ENCODE measurements at regions not wholly inside any gene's neighbourhood (a gene's known extent, or its start where the extent isn't known, plus 50 kb on each side); places are given as distances from the start of the nearest gene placed in this dataset.
"Not testable (repeated sequence)": the region's sequence is repeated elsewhere in the genome, so short reads cannot be mapped to it uniquely, and the experiment has no call there.

DNA sequence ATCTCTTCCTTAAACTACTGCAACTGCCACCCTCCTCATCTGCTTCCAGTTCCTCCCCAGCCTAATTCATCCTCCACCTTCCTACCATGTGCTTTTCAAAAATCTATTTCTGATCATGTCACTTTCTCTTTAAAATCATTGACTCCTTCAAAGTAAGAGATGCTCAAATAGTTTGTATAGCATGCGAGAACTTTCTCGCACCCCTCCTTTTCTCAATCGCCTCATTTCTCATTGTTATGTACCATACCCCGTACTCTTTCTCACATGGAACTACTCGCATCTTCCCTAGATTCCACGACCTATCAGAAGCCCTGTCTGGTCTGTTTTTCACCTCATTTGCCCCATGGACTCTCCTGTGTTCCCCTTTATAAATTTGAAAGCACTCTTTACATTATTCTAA, 238.2 kb downstream of the NRIP1 start:
- no peak for DNase-seq (ENCODE audit: low read depth)

DNA sequence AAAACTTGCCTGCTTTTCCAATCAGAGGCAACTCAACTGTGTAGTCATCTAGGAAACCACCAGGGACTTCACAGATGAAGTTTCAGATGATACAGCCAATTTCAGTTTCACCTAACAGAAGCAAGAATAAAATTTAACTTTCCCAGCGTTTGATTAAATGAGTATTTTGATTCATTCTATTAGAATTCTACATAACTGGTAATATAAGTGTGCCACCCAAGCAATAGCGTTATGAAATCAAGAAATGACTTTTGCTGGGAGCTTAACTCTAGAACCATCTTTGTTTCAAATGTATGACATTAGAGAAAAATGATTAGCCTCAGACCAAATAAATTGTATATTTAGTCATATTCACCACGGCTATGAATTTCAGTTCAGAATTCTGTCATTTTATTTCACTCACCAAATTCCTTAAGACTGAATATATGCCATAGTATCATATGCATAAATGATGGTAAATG, 239.3 kb downstream of the NRIP1 start:
- no peak for DNase-seq (ENCODE audit: low read depth)

DNA sequence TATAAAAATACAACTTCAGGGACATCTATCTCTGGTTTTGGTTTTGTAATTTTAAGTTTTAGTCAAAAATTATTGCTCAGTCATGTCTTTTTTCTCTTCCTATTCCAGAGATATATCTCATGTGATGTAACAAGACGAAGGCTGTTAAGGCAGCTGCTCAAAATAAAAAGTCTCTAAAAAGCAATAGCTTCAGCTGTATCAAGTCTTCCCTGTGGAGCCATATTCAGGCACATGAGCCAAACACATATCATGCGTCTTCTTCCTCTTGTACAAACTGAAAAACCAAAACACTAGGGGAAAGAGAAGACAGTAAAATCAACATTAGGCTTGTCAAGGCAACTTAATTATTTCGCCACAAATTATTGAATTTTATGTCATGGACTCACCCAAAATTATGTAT, 240.7 kb downstream of the NRIP1 start:
- no peak for DNase-seq (ENCODE audit: low read depth)

DNA sequence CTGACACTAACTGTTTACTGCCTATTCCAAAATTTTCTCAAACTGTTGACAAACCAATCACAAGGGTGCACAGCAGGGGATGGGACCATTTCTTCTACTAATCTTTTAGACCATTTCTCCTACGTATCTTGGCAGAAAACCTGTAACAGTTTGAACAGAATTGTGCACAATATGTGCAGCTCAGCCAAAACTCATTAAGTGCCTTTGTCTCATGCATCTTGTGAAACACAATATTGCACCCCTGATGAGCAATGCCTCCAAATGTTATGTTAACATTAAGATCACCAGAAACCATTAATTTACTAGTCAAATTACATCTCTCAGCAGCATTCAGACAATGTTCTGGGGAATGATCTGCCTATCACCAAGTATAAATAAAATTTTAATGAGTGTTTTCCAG, 247.5 kb downstream of the NRIP1 start:
- DNase-seq (ENCODE audit: low read depth) = no peak

DNA sequence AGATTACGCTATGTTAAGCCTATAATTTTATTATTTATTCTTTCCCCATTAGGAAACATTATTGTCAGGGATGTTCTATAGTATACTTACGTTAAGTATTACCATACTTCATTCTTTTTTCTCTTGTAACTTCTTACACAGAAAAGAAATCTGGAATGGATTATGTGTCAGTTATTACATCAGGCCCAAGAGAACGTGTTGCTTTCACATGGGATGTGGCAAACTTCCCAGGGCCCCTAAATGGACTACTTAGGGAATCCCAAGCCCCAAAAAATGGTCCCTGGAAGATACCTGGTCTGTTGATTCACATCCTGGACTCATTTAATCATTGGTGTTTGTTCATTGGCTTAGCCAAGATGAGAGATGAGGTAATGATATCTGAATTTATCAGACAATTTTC, 249.8 kb downstream of the NRIP1 start:
- no peak for DNase-seq (ENCODE audit: low read depth)

DNA sequence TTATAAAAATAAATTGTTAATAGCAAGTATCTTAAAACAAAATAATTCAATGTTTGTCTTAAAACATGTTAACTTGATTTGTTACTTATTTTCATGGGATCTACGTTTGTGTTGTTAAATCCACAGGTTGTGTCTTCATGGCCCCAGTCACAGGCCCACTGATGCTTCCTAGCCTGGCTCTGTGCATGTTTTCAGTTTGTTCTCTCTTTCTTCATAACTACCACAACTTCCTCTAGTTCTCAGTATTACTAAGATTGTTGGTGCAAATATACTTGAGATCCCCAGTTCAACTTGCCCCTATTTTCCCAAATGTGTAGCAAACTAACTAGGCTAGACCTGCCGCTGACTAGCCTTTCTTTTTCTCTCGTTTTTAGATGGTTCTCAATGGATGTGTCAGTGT, 250.5 kb downstream of the NRIP1 start:
- DNase-seq (ENCODE audit: low read depth) = no peak

DNA sequence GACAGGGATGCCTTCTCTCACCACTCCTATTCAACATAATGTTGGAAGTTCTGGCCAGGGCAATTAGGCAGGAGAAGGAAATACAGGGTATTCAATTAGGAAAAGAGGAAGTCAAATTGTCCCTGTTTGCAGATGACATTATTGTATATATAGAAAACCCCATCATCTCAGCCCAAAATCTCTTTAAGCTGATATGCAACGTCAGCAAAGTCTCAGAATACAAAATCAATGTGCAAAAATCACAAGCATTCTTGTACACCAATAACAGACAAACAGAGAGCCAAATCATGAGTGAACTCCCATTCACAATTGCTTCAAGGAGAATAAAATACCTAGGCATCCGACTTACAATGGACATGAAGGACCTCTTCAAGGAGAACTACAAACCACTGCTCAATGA, 258.1 kb upstream of the SAMSN1 start:
- DNase-seq (ENCODE audit: low read depth) = not testable (repeated sequence)

DNA sequence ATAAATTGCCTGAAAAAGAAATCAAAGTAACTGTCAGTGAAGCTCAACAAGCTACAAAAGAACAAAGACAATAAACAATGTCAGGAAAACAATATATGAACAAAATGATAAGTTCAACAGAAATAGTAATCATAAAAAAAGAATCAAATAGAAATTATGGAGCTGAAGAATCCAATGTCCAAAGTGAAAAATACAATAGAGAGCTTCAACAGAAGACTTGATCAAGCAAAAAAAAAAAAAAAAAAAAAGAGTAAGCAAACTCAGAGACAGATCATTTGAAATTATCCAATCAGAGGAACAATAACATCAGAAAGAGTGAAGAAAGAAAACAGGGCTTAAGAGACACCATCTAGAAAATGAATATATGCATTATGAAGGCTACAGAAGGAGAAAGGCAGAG, 251.4 kb upstream of the SAMSN1 start:
- no peak for DNase-seq (ENCODE audit: low read depth)

DNA sequence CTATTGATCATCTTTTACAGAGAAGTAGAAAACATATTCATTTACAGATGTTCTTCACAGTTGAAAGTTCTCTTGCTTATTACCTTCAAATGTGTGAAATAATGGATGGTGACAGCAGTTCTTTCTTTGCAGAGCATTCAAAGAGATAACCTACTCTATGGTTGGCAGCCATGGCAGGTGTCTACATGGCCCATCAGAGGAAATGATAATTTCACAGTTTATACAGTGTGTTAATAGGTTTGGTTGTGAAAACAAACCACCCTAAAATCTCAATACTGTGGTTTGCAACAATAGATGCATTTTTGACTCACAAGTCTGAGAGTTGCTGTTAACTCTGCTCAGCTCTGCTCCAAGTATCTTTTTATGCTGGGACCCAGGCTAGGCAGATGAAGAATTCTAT, 241.2 kb upstream of the SAMSN1 start:
- no peak for DNase-seq (ENCODE audit: low read depth)

DNA sequence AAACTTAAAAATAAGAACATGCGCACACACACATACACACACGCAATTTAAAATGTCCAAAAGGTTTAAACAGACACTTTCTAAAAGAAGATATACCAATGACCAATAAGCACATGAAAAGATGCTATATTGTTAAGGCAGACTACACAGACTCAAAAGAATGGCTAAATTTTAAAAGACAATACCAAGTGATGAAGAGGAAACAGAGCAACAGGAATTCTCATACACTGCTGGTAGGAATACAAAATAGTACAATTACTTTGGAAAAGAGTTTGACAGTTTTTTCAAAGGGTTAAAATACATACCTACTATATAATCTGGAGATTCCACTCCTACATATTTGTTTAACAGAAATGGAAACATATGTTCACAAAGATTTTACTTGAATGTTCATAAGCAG, 239.6 kb upstream of the SAMSN1 start:
- no peak for DNase-seq (ENCODE audit: low read depth)

DNA sequence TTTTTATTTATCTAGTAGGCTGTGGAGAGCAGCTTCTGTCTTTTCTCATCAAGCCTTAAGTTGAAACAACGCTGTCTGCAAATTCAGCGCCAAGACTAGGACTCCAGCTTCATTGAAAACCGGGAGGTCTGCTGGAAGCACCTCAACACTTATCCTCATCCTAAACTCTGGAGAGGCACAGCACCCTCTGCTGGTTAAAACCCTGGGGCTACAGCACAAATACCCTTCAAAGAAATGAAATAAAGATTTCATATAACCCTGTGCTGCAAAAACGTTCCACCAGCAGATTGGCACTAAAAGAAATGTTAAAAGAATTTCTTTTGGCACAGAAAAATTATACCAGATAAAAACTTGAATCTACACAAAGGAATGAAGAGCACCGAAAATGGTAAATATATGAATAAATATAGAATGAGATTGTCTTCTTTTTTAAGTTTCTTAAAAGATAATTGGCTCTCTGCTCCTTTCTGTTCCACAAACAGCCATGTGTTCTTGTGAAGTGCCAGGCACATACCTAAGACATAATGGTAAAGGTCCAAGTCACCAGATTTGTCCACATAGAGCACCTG, 227.7 kb upstream of the SAMSN1 start:
- DNase-seq (ENCODE audit: low read depth) = no peak

DNA sequence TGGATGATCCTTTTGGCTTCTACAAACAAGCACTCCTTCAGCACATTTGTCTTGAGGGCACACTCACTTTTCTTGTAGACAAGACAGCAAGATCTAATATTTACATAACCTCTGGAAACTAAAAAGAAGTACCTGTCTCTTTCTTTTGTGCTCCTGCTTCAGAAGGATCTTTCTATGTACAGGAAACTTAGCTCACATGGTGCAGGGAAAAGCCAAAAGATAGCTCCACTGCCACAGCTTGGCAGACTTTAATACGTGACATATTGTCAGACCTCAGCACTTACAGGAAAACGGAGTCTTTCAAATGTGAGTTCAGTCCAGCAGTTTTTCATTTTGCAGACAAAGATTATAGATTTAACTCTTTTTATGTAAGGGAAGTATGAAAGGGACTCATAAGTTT, 225.5 kb upstream of the SAMSN1 start:
- DNase-seq (ENCODE audit: low read depth) = no peak

DNA sequence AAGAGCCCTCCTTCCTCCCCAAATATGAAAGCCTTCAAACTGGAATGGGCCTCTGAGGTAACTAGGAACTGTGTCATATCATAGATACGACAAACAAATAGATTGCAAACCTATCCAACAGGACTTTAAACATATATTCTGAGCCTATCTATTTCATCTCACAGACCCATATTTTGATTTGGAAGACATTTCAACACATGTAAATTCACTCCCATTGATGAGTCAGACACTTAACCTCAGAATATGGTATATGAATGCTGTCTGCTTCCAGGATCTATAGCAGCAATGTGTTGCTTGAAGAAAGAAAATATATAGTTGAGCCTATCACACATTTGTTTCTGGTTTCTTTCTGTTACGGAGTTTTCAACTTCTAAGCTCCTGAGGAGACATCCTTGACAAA, 221.9 kb upstream of the SAMSN1 start:
- DNase-seq (ENCODE audit: low read depth) = no peak

DNA sequence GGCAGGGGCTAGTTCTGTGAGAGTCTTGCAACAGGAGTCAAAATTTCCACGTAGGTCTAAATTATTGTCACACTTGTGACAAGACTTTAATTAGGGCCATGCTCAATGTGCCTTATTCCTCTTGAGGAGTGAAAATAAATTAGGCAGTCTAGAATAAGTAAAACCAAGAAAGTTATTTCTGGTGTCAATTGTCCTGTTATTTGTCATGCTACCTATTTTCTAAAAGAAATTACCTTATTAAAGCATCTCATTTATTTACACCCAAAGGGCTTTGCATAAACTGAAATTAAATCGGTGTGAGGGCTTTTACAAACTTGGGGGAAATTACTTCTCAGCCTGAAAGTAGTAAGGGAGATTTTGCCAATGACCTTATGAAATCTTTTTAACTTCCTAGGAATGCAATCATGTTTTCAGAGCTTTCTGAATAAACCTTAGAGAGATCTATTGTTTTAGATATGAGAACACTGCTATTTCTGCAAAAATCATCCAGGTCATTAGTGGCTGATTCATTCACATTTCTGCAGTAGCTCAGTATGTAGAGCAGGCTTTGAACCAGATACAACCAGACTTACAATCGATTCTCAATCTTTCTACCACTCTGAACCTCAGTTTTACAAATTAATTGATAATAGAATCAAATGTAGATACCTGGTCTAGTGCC, 221.2 kb upstream of the SAMSN1 start:
- DNase-seq (ENCODE audit: low read depth) = no peak

DNA sequence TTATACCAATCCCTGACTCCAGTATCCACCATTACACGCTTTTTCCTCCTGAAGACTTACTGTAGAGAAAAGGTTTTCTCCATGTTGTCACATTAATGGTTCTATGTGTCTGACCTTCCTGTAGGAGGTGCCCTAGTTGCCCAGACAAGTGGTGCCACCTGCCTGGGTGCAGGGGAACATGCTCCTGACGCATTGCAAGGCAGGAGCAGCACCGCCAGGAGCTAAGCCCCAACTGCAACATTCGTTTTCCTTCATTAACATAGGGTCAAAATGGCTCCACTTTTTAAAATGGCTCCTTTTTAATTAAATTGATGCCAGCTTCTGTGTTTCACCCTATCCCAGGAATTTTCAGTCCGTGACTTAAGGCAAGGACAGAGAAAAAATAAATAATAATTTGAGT, 220.1 kb upstream of the SAMSN1 start:
- DNase-seq (ENCODE audit: low read depth) = no peak

DNA sequence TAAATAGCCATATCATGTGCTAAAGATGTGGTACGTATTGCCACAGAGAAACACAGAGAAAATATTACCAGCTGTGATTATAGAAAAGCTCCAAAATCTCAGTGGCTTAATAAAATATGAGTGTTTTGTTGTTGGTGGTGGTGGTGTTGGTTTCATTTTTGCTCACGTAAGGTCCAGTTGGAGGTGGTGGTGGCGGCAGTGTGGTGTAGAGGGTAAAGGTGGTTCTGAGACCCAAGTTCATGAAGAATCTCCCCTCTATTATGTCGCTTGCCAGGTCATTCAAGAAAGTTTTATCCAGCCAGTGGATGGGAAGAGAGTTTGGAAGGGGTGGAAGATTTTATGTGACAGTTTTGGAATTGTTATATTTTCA, 217.6 kb upstream of the SAMSN1 start:
- no peak for DNase-seq (ENCODE audit: low read depth)

DNA sequence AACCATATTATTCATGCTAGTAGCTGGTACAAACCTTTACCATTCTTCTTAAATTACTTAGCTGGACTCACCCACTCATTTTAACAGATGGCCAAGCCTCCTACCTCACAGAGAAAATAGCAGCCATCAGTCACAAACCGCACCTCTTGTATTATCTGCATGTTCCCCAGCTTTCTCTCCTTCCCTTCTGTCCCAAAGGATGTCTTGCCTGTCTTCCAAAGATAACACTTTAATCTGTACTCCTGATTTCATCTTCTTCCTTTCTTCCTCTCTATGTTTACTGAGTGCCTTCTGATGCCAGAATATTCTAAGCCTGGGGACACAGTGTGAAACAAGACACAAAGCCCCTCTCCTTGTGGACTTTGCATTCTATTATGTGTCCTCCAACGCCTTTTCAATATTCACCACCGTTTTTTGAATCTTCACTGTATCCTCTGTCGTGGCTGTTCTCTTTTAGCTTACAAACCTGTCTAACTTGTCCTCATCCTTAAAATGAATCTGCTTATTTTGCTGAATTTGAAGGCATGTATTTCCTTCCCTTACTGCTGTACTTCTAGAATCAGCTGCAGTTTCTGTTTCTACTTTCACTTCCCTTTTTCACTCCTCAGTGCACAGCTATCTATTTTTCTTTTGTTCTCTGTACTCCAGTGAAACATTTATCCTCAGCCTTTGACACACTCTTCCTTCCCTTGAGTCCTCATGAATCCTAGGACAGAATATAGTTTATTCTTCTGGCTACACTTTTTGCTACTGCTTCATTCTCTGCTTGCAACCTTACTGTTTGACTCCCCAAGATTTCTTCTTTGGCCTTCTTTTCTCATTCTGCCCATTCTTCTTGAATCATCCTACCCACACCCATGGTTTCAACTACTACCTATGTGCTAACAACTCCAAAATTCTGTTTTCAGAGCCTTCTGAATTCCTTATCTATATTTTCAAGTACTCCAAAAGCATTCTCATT, 216.9 kb upstream of the SAMSN1 start:
- DNase-seq (ENCODE audit: low read depth) = no peak

DNA sequence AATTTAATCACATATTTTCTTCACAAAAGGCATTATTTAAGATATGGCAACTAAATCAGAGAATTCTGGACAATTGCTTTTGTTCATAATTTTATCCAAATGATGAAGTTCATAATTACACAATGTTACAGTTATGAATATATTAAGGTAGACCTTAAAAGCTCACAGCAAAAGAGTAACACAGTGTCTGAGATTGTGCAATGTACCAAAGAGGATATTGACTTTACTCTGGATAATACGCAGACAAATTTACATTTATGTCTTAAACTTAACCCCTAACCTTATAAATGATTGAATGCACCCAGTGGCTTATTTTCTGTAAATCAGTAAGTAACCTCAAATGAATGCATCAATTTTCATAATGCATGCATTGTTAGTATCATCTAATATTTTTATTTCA, 216.2 kb upstream of the SAMSN1 start:
- no peak for DNase-seq (ENCODE audit: low read depth)

DNA sequence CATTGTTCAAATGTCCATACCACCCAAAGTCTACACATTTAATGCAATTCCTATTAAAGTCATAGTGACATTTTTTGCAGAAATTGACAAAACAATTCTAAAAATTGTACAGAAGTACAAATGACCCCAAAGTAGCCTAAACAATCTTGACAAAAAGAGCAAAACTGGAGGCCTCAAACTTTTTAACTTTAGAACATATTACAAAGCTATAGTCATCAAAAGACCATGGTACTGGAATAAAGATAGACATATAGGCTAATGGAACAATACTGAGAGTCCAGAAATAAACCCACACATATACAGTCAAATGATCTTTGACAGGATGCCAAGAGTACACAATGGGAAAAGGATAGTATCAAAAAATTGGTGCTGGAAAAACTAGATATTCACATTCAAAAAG, 213.2 kb upstream of the SAMSN1 start:
- no peak for DNase-seq (ENCODE audit: low read depth)

DNA sequence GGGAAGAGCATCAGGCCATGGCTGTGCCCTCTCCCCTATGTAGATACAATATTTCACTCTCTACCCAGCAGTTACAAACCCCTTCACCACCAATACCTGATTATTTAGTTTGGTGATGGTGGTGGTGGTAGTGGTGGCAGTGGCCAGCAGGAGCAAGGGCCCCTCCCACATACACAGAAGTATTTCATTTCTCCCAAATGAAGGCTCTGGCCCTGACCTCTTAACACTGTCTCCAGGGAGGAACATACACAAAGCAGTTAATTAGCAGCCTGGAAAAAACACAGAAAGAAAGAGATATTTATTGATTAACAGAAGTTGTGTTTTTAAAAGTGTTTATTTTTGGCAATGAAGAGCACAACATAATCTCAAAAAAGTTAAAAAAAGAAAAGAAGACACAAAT, 212.7 kb upstream of the SAMSN1 start:
- DNase-seq (ENCODE audit: low read depth) = no peak

DNA sequence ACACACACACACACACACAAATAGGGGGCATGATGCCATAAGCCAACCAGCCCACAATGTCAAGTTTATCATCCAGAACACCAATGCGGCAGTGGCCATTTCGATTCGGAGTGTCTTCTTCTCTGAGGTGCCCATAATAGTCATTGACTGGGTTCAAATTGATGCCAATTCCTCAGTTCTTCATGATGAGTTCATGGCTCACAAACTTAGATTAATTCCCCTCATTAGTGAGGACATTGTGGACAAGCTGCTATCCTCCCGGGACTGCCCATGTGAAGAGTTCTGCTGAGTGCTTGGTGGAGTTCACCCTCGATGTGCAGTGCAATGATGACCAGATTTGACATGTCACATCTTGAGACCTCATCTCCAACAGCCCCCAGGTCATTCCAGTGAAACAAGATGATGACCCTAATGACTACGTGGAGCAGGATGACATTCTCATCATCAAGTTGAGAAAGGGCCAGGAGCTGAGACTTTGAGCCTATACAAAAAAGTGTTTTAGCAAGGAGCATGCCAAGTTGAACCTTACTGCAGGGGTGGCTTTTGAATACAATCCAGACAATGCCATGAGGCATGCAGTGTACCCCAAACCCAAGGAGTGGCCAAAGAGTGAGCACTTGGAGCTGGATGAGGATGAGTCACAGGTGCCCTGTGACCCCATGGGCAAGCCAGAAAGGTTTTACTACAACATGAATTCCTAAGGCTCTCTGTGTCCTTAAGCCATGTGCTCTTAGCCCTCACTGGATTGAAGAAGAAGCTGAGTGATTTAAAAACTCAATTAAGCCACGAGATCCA, 211.6 kb upstream of the SAMSN1 start:
- DNase-seq (ENCODE audit: low read depth) = no peak

DNA sequence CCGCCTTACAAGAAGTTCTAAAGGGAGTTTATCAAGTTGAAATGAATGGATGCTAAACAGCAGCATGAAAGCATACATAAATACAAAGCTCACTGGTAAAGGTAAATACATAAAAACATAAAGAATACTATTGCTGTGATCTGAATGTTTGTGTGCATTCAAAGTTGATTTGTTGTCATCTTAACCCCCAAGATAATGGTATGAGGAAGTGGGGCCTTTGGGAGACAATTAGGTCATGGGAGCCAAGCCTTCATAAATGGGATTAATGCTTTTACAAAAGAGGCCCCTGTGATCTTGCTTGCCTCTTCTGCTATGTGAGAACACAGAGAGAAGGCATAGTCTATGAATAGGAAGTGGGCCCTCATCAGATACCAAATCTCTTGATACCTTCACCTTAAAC, 209.0 kb upstream of the SAMSN1 start:
- no peak for DNase-seq (ENCODE audit: low read depth)

Data from EH (cell line).